ENCODE measurements at regions not wholly inside any gene's neighbourhood (a gene's known extent, or its start where the extent isn't known, plus 50 kb on each side); places are given as distances from the start of the nearest gene placed in this dataset.

DNA sequence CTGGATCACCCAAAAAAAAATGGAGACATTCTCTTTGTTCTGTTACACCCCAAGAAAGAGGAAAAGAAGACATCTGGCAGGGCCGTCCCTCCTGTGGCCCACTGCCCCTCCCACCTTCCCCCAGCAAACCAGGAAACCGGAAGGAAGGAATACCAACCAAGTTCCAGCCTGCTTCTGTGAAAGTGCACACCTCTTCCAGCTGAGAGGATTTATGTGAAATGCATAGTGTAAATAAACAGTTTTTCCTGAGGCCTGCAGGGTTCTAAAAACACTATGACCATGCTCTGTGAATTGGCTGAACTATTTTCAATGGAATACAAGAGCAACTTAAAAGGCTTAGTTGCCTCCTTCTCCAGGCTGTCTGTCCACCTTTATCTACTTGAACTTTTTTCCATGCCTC, 50.0 kb upstream of the CHST1 start:
- WGBS, 2 donors = 77 to 92% methylated on average over 2 of the region's 2 CpGs
- Histone ChIP-seq H3K27me3 (ENCODE audit: control insufficient read depth in 1 of 2, insufficient read depth in 2 of 2, low read length in 1 of 2) (no peaks in the 10 kb centered on the region), H3K4me3 (ENCODE audit: low read length in 2 of 2) (no peak overlapping the region), H3K27ac (ENCODE audit: low read depth in 1 of 2, low read length in 2 of 2) (no peak overlapping the region), H3K9me3 (ENCODE audit: control insufficient read depth, low read length) (no peaks in the 10 kb centered on the region), H3K4me1 (ENCODE audit: control insufficient read depth in 1 of 2, insufficient read depth in 2 of 2, low read length in 2 of 2) (peaks cover 0 to 4% of the 10 kb centered on the region in 2 donors), H3K36me3 (ENCODE audit: control insufficient read depth in 1 of 2, insufficient read depth in 2 of 2, low read length in 1 of 2) (no peaks in the 10 kb centered on the region)
- DNase-seq (no peak), ATAC-seq (ENCODE audit: low FRiP score) (no peak)
- intact Hi-C loops (cut with DNase I) = no loop called here

Measured in aorta (tissue), 5 donors.